Keratinocyte (primary cell): ENCODE measurements at regions not wholly inside any gene's neighbourhood (a gene's known extent, or its start where the extent isn't known, plus 50 kb on each side); places are given as distances from the start of the nearest gene placed in this dataset.

Source experiments
- DNase-seq: peaks from one replicate; pipeline ENCODE4 v3.0.0-alpha.2; 2011; ENCODE audit warnings: low read depth, missing footprints, low spot score
- FAIRE-seq: peaks from 2 replicates; lab custom pipeline; 2011; peaks lifted over from hg19 to GRCh38; lab: Jason Lieb, UNC
- H2AFZ ChIP-seq: 2 replicates; pipeline ENCODE4 v1.6.0; 2012; ENCODE audit warnings: low read length, control low read depth, inconsistent platforms; ENCODE audit not compliant: control insufficient read depth
- H3K27ac ChIP-seq: 2 replicates; pipeline ENCODE4 v1.5.1; 2011; ENCODE audit warnings: low read length; ENCODE audit not compliant: control insufficient read depth, insufficient read depth
- H3K27me3 ChIP-seq: 3 replicates; pipeline ENCODE4 v1.6.0; 2011; ENCODE audit warnings: low read length; ENCODE audit not compliant: control insufficient read depth, insufficient read depth; ENCODE audit errors: extremely low read depth
- H3K36me3 ChIP-seq, 2 experiments: 2 replicates in 1 of 2; 3 replicates in 1 of 2; pipeline ENCODE4 v1.5.1; 2011; ENCODE audit warnings: low read length in 2 of 2, mild to moderate bottlenecking in 1 of 2; ENCODE audit not compliant: control insufficient read depth in 2 of 2, insufficient read depth in 2 of 2; ENCODE audit errors: extremely low read depth in 1 of 2
- H3K4me1 ChIP-seq: 3 replicates; pipeline ENCODE4 v1.5.1; 2011; ENCODE audit warnings: low read length; ENCODE audit not compliant: control insufficient read depth, insufficient read depth; ENCODE audit errors: extremely low read depth
- H3K4me2 ChIP-seq: 3 replicates; pipeline ENCODE4 v1.6.0; 2011; ENCODE audit warnings: low read depth, low read length; ENCODE audit not compliant: control insufficient read depth, insufficient read depth; ENCODE audit errors: extremely low read depth
- H3K4me3 ChIP-seq, 3 experiments: fragments of 200-600 bp in 1 of 3; sonication (generic) in 1 of 3; 2 replicates in 2 of 3; 3 replicates in 1 of 3; pipeline ENCODE4 v1.5.1; 2011 to 2016; ENCODE audit warnings: low read length in 3 of 3, mild to moderate bottlenecking in 3 of 3, control low read depth in 2 of 3, inconsistent platforms in 1 of 3, low read depth in 1 of 3, mixed read lengths in 1 of 3, mixed run types in 1 of 3, moderate library complexity in 1 of 3; ENCODE audit not compliant: control insufficient read depth in 2 of 3, insufficient read depth in 2 of 3; ENCODE audit errors: extremely low read depth in 1 of 3
- H3K79me2 ChIP-seq: 2 replicates; pipeline ENCODE4 v1.6.0; 2012; ENCODE audit warnings: low read length; ENCODE audit not compliant: control insufficient read depth, insufficient read depth
- H3K9ac ChIP-seq: 3 replicates; pipeline ENCODE4 v1.6.0; 2011; ENCODE audit warnings: low read length; ENCODE audit not compliant: control insufficient read depth, insufficient read depth; ENCODE audit errors: extremely low read depth
- H3K9me1 ChIP-seq: 3 replicates; pipeline ENCODE4 v1.6.0; 2011; ENCODE audit warnings: low read length; ENCODE audit not compliant: control insufficient read depth, insufficient read depth; ENCODE audit errors: extremely low read depth
- H3K9me3 ChIP-seq: 2 replicates; pipeline ENCODE4 v1.5.1; 2012; ENCODE audit warnings: low read depth, low read length; ENCODE audit not compliant: control insufficient read depth
- H4K20me1 ChIP-seq: 3 replicates; pipeline ENCODE4 v1.6.0; 2011; ENCODE audit warnings: low read length; ENCODE audit not compliant: control insufficient read depth, insufficient read depth; ENCODE audit errors: extremely low read depth
- EZH2 ChIP-seq: IDR thresholded peaks from one replicate; pipeline ENCODE4 v1.6.1; 2012; ENCODE audit warnings: inconsistent platforms, mild to moderate bottlenecking, low read length, moderate library complexity
- dilution Hi-C: fragments of 300-500 bp; cut with MboI; formaldehyde crosslinking; loops from one replicate; pipeline ENCODE4 v1.7.0; 2020; ENCODE audit warnings: low sequenced_read_pairs; ENCODE audit not compliant: extremely low pct_ligation_motif_present
- TF ChIP-seq, protein P1 (sequence below), 3 experiments: IDR thresholded peaks in 1 of 3; conservative IDR thresholded peaks in 1 of 3; optimal IDR thresholded peaks in 1 of 3; 2 replicates in 2 of 3; 3 replicates in 1 of 3; pipeline versions ENCODE3 to v1.5.1; 2011; ENCODE audit warnings: low read length in 3 of 3, mild to moderate bottlenecking in 3 of 3, moderate library complexity in 2 of 3, control low read depth in 1 of 3, inconsistent platforms in 1 of 3; ENCODE audit not compliant: insufficient read depth in 2 of 3; ENCODE audit errors: extremely low read depth in 1 of 3

DNA sequence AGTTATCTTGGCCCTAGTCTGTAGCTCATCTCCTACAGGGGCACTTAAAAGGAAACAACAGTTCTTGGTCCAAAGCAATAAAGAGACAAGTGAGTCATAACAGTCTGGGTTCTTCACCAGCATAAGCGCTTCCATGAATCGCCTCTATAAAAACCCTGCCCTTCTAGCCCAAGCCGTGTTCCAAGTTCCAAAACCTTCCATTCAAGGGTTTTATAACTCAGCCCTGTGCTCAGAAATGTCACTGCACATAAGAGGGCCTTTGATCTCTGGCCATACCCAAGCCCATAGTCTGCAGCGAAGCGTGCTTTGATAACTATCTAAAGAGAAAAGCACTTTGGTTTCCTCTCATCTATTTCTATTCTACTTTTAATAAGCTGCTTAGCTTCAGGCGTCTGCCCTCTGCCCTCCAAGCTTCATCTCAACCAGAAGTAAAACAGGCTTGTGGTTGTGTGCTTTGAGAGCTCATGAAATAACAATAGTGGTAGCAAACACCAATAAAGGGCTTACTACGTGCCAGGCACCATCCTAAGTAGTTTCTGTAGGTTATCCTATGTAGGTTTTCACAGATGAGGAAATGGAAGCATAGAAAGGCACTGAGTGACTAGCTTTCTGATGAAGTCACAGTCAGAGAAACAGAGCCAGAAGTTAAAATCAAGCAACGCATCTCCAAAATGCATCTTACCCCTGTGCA is 64.0 kb upstream of the AKAP13 start:
- H3K9me3 ChIP-seq = no peaks in the 10 kb centered on the region
- TF ChIP-seq EZH2 = no peak
- TF ChIP-seq, protein P1, sequence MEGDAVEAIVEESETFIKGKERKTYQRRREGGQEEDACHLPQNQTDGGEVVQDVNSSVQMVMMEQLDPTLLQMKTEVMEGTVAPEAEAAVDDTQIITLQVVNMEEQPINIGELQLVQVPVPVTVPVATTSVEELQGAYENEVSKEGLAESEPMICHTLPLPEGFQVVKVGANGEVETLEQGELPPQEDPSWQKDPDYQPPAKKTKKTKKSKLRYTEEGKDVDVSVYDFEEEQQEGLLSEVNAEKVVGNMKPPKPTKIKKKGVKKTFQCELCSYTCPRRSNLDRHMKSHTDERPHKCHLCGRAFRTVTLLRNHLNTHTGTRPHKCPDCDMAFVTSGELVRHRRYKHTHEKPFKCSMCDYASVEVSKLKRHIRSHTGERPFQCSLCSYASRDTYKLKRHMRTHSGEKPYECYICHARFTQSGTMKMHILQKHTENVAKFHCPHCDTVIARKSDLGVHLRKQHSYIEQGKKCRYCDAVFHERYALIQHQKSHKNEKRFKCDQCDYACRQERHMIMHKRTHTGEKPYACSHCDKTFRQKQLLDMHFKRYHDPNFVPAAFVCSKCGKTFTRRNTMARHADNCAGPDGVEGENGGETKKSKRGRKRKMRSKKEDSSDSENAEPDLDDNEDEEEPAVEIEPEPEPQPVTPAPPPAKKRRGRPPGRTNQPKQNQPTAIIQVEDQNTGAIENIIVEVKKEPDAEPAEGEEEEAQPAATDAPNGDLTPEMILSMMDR (optimal IDR thresholded peaks at IDR 0.05 in 1 of 3, IDR thresholded peaks at IDR 0.05 in 1 of 3, conservative IDR thresholded peaks at IDR 0.05 in 1 of 3; ENCODE audit: extremely low read depth in 1 of 3, insufficient read depth in 2 of 3, low read length in 3 of 3) = no peak
- dilution Hi-C loops = no loop called here
- FAIRE-seq = no peak
- H4K20me1 ChIP-seq = no peaks in the 10 kb centered on the region
- no peak for DNase-seq
- H3K4me2 ChIP-seq = no peak overlapping the region
- peaks cover 8% of the 10 kb centered on the region for H3K4me1 ChIP-seq
- H3K79me2 ChIP-seq = no peaks in the 10 kb centered on the region
- no peak overlapping the region for H3K4me3 ChIP-seq
- no peak overlapping the region for H3K27ac ChIP-seq
- H3K36me3 ChIP-seq = no peaks in the 10 kb centered on the region
- no peak overlapping the region for H3K9ac ChIP-seq
- no peak overlapping the region for H2AFZ ChIP-seq
- H3K27me3 ChIP-seq = no peaks in the 10 kb centered on the region
- H3K9me1 ChIP-seq = no peaks in the 10 kb centered on the region

DNA sequence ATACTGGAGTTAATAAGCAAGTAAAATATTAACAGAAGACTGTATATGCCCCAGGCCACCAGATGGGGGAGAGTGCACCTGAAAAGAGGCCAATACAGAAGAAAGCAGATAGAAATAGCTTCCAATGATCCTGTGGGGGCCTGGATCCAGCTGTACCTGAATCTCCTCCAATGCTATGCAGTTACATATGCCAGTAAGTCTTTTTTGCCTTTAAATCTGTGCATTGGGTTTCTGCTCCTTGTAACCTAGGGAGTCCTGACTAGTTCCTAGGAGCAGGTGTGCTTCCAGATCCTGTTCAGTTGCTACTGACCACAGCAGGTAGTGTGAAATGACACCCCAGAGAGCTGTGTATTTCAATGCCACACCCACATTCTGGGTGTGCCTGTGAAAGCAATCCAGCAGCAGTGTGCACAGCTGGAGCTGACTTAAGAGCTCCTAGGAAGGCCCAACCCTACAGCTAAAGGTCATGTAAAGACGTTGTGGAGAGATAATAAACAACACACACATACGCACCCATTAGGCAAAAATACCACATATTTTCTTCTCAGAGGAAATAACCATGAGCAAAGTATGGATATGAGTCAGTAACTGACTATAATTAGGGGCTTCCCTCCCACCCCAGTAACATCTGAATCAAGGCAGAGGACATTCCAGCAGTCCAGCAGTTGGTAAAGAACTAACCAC is 62.2 kb upstream of the AKAP13 start:
- no peak for TF ChIP-seq EZH2
- TF ChIP-seq, protein P1 (optimal IDR thresholded peaks at IDR 0.05 in 1 of 3, IDR thresholded peaks at IDR 0.05 in 1 of 3, conservative IDR thresholded peaks at IDR 0.05 in 1 of 3; ENCODE audit: extremely low read depth in 1 of 3, insufficient read depth in 2 of 3, low read length in 3 of 3) = peak in 1 of 3 experiments; percentile 20
- Histone ChIP-seq H3K9me3 (no peaks in the 10 kb centered on the region), H2AFZ (no peak overlapping the region), H4K20me1 (no peaks in the 10 kb centered on the region), H3K27ac (peak overlapping the region; percentile 28), H3K4me1 (peaks cover 8% of the 10 kb centered on the region), H3K36me3 (no peaks in the 10 kb centered on the region), H3K9ac (no peak overlapping the region), H3K4me3 (no peak overlapping the region), H3K9me1 (no peaks in the 10 kb centered on the region), H3K4me2 (no peak overlapping the region), H3K79me2 (no peaks in the 10 kb centered on the region), H3K27me3 (no peaks in the 10 kb centered on the region)
- dilution Hi-C loops = no loop called here
- FAIRE-seq (peak; percentile 13), DNase-seq (peak; percentile 74)
